Activated CD8-positive, alpha-beta memory T cell treated with anti-CD3 and anti-CD28 coated beads, Interleukin-2, amount 50 U/mL, for 1 hour (primary cell): ENCODE measurements at regions not wholly inside any gene's neighbourhood (a gene's known extent, or its start where the extent isn't known, plus 50 kb on each side); places are given as distances from the start of the nearest gene placed in this dataset.
"Not testable (repeated sequence)": the region's sequence is repeated elsewhere in the genome, so short reads cannot be mapped to it uniquely, and the experiment has no call there.

Experiments used
- DNase-seq: peaks from one replicate; pipeline ENCODE4 v3.0.0-alpha.2; 2020; ENCODE audit errors: extremely low read depth

GRCh38 chr4:77306496-77306895 is 149.5 kb downstream of the CCNG2 start:
- DNase-seq, result no peak

DNA sequence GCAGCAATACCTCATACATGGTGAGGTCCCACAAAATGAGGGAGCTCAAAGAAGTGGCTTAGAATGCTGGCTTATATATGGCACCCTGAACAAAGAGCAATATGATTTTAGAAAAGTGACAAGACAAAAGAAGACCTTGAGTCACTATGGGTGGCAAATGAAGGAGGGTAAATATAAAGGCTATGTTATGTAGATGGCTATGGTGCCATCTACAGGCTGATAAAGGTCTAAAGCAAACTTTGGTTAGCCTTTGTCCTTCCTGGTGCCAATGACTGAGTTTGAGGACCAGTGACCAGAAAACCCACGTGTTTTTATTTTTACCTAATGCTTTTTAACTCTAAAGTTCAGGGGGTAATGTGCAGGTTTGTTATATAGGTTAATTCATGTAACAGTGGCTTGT is 151.8 kb downstream of the CCNG2 start:
- DNase-seq, result no peak

GRCh38 chr4:77309496-77309895 is 152.5 kb downstream of the CCNG2 start:
- no peak for DNase-seq

DNA sequence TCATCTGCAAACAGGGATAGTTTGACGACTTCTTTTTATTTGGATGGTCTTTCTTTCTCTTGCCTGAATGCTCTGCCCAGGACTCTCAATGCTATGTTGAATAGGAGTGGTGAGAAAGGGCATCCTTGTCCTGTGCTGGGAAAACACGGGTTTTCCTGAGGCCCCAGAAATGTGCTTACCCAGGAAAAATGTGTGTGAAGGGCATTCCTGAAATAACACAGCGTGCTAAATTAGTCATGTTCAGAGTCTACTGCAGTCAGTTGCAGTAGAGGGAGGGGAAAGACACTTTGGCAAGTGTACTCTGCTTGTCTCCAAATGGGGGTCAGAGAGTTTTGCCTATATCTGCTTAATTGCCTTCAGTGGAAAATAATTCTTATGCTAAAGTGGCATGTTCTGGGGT is 153.9 kb downstream of the CCNG2 start:
- no peak for DNase-seq

GRCh38 chr4:77314697-77315096 is 157.7 kb downstream of the CCNG2 start:
- no peak for DNase-seq

DNA sequence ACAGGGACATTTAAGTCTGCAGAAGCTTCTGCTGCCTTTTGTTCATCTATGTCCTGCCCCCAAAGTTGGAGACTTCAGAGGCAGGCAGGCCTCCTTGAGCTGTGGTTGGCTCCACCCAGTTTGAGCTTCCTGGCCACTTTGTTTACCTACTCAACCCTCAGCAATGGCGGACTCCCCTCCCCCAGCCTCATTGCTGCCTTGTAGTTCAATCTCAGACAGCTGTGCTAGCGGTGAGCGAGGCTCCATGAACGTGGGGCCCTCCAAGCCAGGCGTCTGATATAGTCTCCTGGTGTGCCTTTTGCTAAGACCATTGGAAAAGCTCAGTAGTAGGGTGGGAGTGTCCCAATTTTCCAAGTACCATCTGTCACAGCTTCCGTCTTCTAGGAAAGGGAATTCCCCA is 170.1 kb downstream of the CCNG2 start:
- DNase-seq, result no peak

DNA sequence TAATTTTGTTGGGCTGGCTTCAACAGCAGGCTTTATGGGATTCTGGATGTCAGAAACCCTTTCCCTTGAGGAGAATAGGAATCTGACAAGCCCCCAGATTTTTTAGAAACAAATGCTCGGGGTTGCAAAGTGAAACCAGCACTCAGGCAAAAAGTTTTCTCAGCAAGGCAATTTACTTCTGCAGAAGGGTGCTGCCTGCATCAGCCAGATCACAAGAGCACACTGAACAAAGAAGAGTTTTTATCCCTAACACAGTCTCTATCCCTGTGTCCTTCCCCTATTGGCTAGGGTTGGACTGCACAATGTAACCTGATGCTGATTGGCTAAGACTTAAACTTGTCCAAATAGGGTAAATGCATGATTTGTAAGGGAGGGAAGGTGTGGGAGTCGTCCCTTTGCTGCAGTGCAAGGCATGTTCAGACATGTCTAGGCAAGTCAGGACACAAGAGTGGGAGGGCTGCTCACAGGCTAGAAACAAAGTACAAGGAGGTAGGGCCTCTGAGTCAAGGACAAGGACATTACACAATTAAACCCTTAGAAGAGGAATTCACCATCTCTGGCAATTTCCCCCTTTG is 175.8 kb downstream of the CCNG2 start:
- no peak for DNase-seq

DNA sequence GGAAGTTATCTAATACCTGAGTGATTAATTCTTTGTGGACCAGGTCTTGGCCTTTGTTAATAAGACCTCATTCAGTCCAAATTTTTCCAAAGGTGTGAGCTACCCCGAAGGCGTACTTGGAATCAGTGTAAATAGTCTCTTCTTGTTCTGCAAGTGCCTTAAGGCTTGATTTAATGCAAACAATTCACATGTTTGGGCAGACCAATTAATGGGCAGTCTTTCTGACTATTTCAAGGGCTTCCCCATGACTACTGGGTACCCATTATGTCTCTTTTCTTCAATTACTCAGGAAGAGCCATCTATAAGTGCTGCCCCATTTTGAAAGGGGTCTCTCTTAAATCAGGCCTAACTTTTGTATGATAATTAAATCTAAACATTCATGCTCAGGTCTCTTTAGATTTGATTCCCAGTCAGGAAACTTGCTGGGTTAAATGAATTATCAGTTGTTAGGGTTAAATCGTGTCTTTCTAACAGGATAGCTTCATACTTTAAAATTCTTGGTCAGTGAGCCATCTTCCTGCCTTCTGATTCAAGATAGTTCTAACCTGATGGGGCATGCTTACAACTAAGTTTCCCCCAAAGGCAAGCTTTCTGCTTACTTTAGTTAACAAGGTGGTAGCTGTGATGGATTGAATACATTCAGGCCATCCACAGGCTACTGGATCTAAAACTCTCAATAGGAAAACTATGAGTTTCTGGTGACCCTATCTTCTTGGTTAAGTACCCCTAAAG is 179.6 kb downstream of the CCNG2 start:
- DNase-seq, result no peak

- DNase-seq, result no peak
These were observed 185.3 kb downstream of the CCNG2 start for GRCh38 chr4:77342170-77342810.

DNA sequence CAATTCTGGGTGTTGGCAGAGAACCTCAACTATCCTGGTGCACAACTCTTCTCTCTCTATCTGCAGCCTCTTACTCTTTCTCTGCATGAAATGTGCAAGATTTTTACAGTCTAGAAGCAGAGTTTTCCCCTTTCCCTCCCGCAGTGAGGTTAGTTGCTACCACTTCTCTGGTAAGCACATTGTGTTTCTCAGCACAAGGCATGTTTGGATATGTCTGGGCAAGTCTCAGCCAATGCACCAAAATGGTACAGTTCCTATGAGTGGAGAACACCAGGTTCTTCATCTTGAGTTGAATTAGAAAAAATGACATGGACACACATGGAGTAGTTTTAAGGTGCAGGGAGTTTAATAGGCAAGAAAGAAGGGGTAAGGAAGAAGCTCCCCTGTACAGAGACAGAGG is 187.0 kb downstream of the CCNG2 start:
- DNase-seq, result no peak

GRCh38 chr4:77344784-77345183 is 187.8 kb downstream of the CCNG2 start:
- no peak for DNase-seq

- no peak for DNase-seq
These were observed 190.5 kb downstream of the CCNG2 start for GRCh38 chr4:77347351-77347966.

DNA sequence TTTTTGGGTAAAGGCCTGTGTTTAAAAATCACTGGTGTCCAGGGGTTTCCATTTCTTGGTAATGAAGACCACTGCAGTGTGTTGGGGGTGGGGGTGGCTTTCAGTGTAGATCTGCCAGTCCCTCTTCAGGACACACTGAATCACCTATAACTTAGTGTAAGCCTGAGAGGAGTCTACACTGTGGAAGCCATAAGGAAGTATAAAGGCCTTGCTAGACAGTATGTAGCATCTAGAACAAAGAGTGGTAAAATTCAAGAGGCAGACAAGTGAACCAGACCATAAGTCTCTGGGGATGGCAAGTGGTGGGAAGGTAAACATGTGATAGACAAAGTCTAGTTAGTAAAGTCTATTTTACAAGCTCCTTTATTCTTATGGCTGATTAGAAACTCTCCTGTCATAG is 191.8 kb downstream of the CCNG2 start:
- no peak for DNase-seq

GRCh38 chr4:77349364-77349763 is 192.4 kb downstream of the CCNG2 start:
- DNase-seq, result no peak

DNA sequence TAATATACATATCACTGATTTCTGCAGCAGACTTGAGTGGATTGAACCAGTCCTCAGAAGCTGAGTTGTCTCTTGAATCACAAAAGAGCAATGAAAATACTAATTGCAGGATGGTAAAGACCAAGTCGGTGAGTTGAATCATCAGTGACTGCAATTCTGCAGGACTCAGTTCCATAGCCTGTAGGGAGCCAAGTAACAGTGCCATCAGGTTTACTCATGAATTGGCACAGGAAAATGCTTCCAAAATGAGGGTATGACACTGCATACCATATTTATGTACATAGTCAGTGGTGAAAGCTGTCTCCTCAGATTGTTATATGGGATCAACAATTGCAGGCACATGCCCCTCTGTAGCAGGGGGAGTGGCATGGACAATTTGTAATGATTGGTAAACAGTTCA is 192.8 kb downstream of the CCNG2 start:
- no peak for DNase-seq

GRCh38 chr4:77352192-77352591 is 195.2 kb downstream of the CCNG2 start:
- no peak for DNase-seq

DNA sequence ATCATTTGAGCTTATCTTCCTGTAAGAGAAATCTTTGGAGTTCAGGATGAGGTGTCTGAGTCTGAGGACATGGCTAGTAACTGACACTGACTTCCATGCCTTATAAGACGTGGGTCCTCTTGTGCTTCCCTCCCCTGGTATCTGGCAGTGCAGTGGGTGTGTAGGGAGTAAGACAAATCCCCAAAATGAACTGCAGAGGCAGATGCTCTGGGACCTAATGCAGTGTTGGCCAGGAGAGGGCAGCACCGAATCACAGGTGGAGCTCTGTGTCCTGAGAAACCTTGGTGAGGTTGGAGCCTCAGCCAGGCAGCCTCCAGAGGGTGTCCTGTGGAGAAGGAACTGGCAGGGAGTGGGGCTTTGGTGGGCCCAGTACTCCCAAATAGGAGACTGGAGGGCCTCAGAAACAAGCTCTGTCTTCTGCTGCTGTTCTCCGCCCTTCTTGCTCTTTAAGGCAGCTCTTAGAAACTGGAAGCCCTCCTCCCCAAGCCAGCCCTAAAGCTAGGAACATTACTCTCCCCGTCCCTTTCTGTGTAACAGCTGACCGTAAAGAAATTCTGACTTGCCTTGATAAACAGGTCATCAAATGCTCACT is 196.8 kb downstream of the CCNG2 start:
- DNase-seq, result not testable (repeated sequence)

GRCh38 chr4:77354550-77354949 is 197.5 kb downstream of the CCNG2 start:
- no peak for DNase-seq

GRCh38 chr4:77355731-77356130 is 198.7 kb downstream of the CCNG2 start:
- no peak for DNase-seq

- no peak for DNase-seq
These were observed 201.4 kb downstream of the CCNG2 start for GRCh38 chr4:77358315-77358928.

DNA sequence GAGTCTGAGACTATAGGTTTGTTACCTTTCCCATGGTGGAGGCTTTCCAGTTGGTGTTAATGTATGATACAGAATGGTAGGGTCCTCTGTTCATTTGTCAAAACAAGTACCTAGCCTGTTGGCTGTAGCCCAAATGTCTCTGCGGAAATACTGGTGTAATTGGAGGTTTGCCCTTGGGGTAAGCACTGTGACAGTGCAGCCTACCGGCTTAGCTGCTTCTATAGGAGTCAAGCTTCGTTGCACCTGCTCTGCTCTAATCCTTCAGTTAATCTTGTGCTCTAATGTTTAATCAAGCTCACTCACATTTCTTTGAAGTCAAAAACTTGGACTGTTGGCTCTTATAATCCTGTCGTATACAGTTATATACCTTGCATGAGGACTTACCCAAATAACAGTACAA is 203.4 kb downstream of the CCNG2 start:
- DNase-seq, result no peak

- not testable (repeated sequence) for DNase-seq
These were observed 209.9 kb downstream of the CCNG2 start for GRCh38 chr4:77366876-77367275.
